ENCODE measurements at regions not wholly inside any gene's neighbourhood (a gene's known extent, or its start where the extent isn't known, plus 50 kb on each side); places are given as distances from the start of the nearest gene placed in this dataset.
"Not testable (repeated sequence)": the region's sequence is repeated elsewhere in the genome, so short reads cannot be mapped to it uniquely, and the experiment has no call there.

GRCh38 chr1:222470252-222470805 is 77.6 kb downstream of the HHIPL2 start:
- not testable (repeated sequence) for H3K9ac ChIP-seq, H3K9me3 ChIP-seq, H3K27ac ChIP-seq, H3K4me2 ChIP-seq, H3K36me3 ChIP-seq, H3K4me1 ChIP-seq, H3K27me3 ChIP-seq, H4K20me1 ChIP-seq, H3K4me3 ChIP-seq

GRCh38 chr1:222466150-222466865 is 81.6 kb downstream of the HHIPL2 start:
- no peaks in the 10 kb centered on the region for H3K27me3 ChIP-seq
- no peak overlapping the region for H3K27ac ChIP-seq
- peak overlapping the region; percentile 72; the same call in 1 of the 2 replicates for H3K4me2 ChIP-seq
- TF ChIP-seq Cebpa-rat (IDR thresholded peaks at IDR 0.05) = no peak
- H3K9ac ChIP-seq = no peak overlapping the region
- H4K20me1 ChIP-seq = no peaks in the 10 kb centered on the region
- no peaks in the 10 kb centered on the region for H3K9me3 ChIP-seq
- H3K4me1 ChIP-seq = peaks cover 11% of the 10 kb centered on the region; the same call in 1 of the 2 replicates
- no peak overlapping the region for H3K4me3 ChIP-seq
- H3K36me3 ChIP-seq = no peaks in the 10 kb centered on the region

GRCh38 chr1:222465211-222466041 is 82.5 kb downstream of the HHIPL2 start:
- H3K9ac ChIP-seq = peak overlapping the region; percentile 76
- H3K4me3 ChIP-seq = peak overlapping the region; percentile 61
- H3K27me3 ChIP-seq = no peaks in the 10 kb centered on the region
- peak overlapping the region; percentile 74 for H3K27ac ChIP-seq
- no peak for TF ChIP-seq Cebpa-rat (IDR thresholded peaks at IDR 0.05)
- H3K4me1 ChIP-seq = peaks cover 11% of the 10 kb centered on the region; the same call in 1 of the 2 replicates
- no peaks in the 10 kb centered on the region for H3K9me3 ChIP-seq
- no peaks in the 10 kb centered on the region for H4K20me1 ChIP-seq
- H3K36me3 ChIP-seq = no peaks in the 10 kb centered on the region
- peak overlapping the region; percentile 72 for H3K4me2 ChIP-seq

GRCh38 chr1:222464841-222465210 is 83.1 kb downstream of the HHIPL2 start:
- TF ChIP-seq Cebpa-rat (IDR thresholded peaks at IDR 0.05) = no peak
- peak overlapping the region; percentile 76; the same call in 1 of the 2 replicates for H3K9ac ChIP-seq
- H3K4me2 ChIP-seq = peak overlapping the region; percentile 72
- H3K4me3 ChIP-seq = peak overlapping the region; percentile 61
- H4K20me1 ChIP-seq = no peaks in the 10 kb centered on the region
- H3K27ac ChIP-seq = no peak overlapping the region
- no peaks in the 10 kb centered on the region for H3K36me3 ChIP-seq
- no peaks in the 10 kb centered on the region for H3K27me3 ChIP-seq
- no peaks in the 10 kb centered on the region for H3K9me3 ChIP-seq
- peaks cover 11% of the 10 kb centered on the region; the same call in 1 of the 2 replicates for H3K4me1 ChIP-seq

GRCh38 chr1:222463059-222463730 is 84.7 kb downstream of the HHIPL2 start:
- Histone ChIP-seq H3K9ac (no peak overlapping the region), H3K4me1 (peaks cover 11% of the 10 kb centered on the region; the same call in 1 of the 2 replicates), H3K36me3 (no peaks in the 10 kb centered on the region), H4K20me1 (no peaks in the 10 kb centered on the region), H3K27ac (no peak overlapping the region), H3K9me3 (peaks cover 9% of the 10 kb centered on the region), H3K27me3 (no peaks in the 10 kb centered on the region), H3K4me3 (no peak overlapping the region), H3K4me2 (no peak overlapping the region)
- no peak for TF ChIP-seq Cebpa-rat (IDR thresholded peaks at IDR 0.05)

- Histone ChIP-seq H3K9ac (no peak overlapping the region), H3K4me2 (no peak overlapping the region), H3K27me3 (no peaks in the 10 kb centered on the region), H3K27ac (no peak overlapping the region), H4K20me1 (no peaks in the 10 kb centered on the region), H3K36me3 (no peaks in the 10 kb centered on the region), H3K9me3 (peaks cover 15% of the 10 kb centered on the region), H3K4me1 (peaks cover 11% of the 10 kb centered on the region; the same call in 1 of the 2 replicates), H3K4me3 (no peak overlapping the region)
- TF ChIP-seq Cebpa-rat (IDR thresholded peaks at IDR 0.05) = no peak
These were observed 85.3 kb downstream of the HHIPL2 start for GRCh38 chr1:222462601-222463000.

- H3K36me3 ChIP-seq = no peaks in the 10 kb centered on the region
- H3K9me3 ChIP-seq = peaks cover 21% of the 10 kb centered on the region
- H3K27ac ChIP-seq = no peak overlapping the region
- no peak overlapping the region for H3K9ac ChIP-seq
- no peak for TF ChIP-seq Cebpa-rat (IDR thresholded peaks at IDR 0.05)
- H3K4me1 ChIP-seq = peaks cover 11% of the 10 kb centered on the region; the same call in 1 of the 2 replicates
- H3K4me2 ChIP-seq = no peak overlapping the region
- no peaks in the 10 kb centered on the region for H4K20me1 ChIP-seq
- no peaks in the 10 kb centered on the region for H3K27me3 ChIP-seq
- no peak overlapping the region for H3K4me3 ChIP-seq
These were observed 86.0 kb downstream of the HHIPL2 start for GRCh38 chr1:222461941-222462340.

GRCh38 chr1:222459652-222460051 is 88.3 kb downstream of the HHIPL2 start:
- peaks cover 26% of the 10 kb centered on the region for H3K9me3 ChIP-seq
- no peak for TF ChIP-seq Cebpa-rat (IDR thresholded peaks at IDR 0.05)
- H3K27me3 ChIP-seq = no peaks in the 10 kb centered on the region

GRCh38 chr1:222457513-222457912 is 90.4 kb downstream of the HHIPL2 start:
- H4K20me1 ChIP-seq = no peaks in the 10 kb centered on the region
- no peak overlapping the region for H3K4me3 ChIP-seq
- no peak overlapping the region for H3K27ac ChIP-seq
- no peak overlapping the region for H3K4me2 ChIP-seq
- peaks cover 26% of the 10 kb centered on the region for H3K9me3 ChIP-seq
- no peak for TF ChIP-seq Cebpa-rat (IDR thresholded peaks at IDR 0.05)
- H3K36me3 ChIP-seq = no peaks in the 10 kb centered on the region
- peaks cover 14% of the 10 kb centered on the region for H3K4me1 ChIP-seq
- H3K27me3 ChIP-seq = no peaks in the 10 kb centered on the region
- no peak overlapping the region for H3K9ac ChIP-seq

More at GRCh38 chr1:222459652-222460051, 88.3 kb downstream of the HHIPL2 start:
- Histone ChIP-seq H3K9ac (no peak overlapping the region), H3K27ac (no peak overlapping the region), H3K4me3 (no peak overlapping the region), H3K4me2 (no peak overlapping the region), H3K4me1 (peaks cover 11% of the 10 kb centered on the region), H4K20me1 (no peaks in the 10 kb centered on the region), H3K36me3 (no peaks in the 10 kb centered on the region)

Data from BLaER1 (cell line).